ENCODE measurements at regions not wholly inside any gene's neighbourhood (a gene's known extent, or its start where the extent isn't known, plus 50 kb on each side); places are given as distances from the start of the nearest gene placed in this dataset.
A peak's percentile ranks its signal among the peaks of the same experiment; 100 is the strongest.

- Histone ChIP-seq H3K4me1 (no peaks in the 10 kb centered on the region), H3K27me3 (no peaks in the 10 kb centered on the region), H3K4me3 (no peak overlapping the region), H3K27ac (no peak overlapping the region), H3K9me3 (no peaks in the 10 kb centered on the region), H3K36me3 (no peaks in the 10 kb centered on the region)
- no peak for TF ChIP-seq CTCF (IDR thresholded peaks at IDR 0.05)
- intact Hi-C loops (cut with DNase I), result no loop called here
- ATAC-seq, result no peak
- WGBS, 2 donors, result 86% methylated on average over 1 of the region's 1 CpG
- DNase-seq, result no peak
Measured at GRCh38 chr3:88412346-88412745, 262.6 kb downstream of the C3orf38 start.

GRCh38 chr3:88416436-88416835, 266.7 kb downstream of the C3orf38 start:
- Histone ChIP-seq H3K27me3 (no peaks in the 10 kb centered on the region), H3K4me3 (no peak overlapping the region), H3K4me1 (no peaks in the 10 kb centered on the region), H3K27ac (no peak overlapping the region), H3K36me3 (no peaks in the 10 kb centered on the region), H3K9me3 (no peaks in the 10 kb centered on the region)
- ATAC-seq, result no peak
- 90 to 94% methylated on average over 2 of the region's 2 CpGs for WGBS, 2 donors
- no peak for TF ChIP-seq CTCF (IDR thresholded peaks at IDR 0.05)
- intact Hi-C loops (cut with DNase I), result no loop called here
- DNase-seq, result no peak

GRCh38 chr3:88418219-88418618, 268.5 kb downstream of the C3orf38 start:
- Histone ChIP-seq H3K36me3 (no peaks in the 10 kb centered on the region), H3K27ac (no peak overlapping the region), H3K4me3 (no peak overlapping the region), H3K27me3 (no peaks in the 10 kb centered on the region), H3K4me1 (no peaks in the 10 kb centered on the region), H3K9me3 (no peaks in the 10 kb centered on the region)
- TF ChIP-seq CTCF (IDR thresholded peaks at IDR 0.05), result no peak
- DNase-seq (no peak), ATAC-seq (no peak)
- intact Hi-C loops (cut with DNase I), result no loop called here
- WGBS, 2 donors, result 85 to 89% methylated on average over 6 of the region's 6 CpGs

GRCh38 chr3:88433568-88433967, 283.8 kb downstream of the C3orf38 start:
- no peak for TF ChIP-seq CTCF (IDR thresholded peaks at IDR 0.05)
- Histone ChIP-seq H3K36me3 (no peaks in the 10 kb centered on the region), H3K4me1 (peaks cover 0 to 16% (median 3%) of the 10 kb centered on the region in 9 donors), H3K27ac (peak overlapping the region in 1 of 10 donors; percentile 39), H3K27me3 (no peaks in the 10 kb centered on the region), H3K4me3 (no peak overlapping the region), H3K9me3 (no peaks in the 10 kb centered on the region)
- intact Hi-C loops (cut with DNase I), result no loop called here
- DNase-seq (peak in 1 of 2 donors; percentile 6), ATAC-seq (peak in 3 of 8 donors; percentile 35 to 55 (median 47))
- 26 to 27% methylated on average over 2 of the region's 2 CpGs for WGBS, 2 donors
